ENCODE measurements at regions not wholly inside any gene's neighbourhood (a gene's known extent, or its start where the extent isn't known, plus 50 kb on each side); places are given as distances from the start of the nearest gene placed in this dataset.

DNA sequence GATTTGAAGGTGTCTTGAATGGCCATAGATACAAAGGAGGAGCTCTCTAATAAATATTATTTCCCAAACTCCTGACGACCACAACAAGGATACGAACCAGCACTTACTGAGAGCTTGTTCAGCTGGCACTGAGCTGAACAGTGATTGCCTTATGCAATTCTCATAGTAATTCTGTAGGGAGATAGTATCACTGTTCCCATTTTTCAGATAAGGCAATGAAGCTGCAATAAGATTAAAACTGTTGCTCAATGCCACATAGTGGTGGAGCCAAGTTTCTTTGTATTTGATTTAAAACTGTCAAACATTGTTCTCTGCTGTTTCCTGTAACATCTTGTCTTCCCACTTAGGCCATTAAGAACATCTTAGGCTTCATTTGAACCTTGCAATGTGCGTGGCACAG is 163.9 kb downstream of the RPLP1 start:
- TF ChIP-seq ZFX (IDR thresholded peaks at IDR 0.05; ENCODE audit: borderline replicate concordance), result no peak
- no peak for TF ChIP-seq CTCF (IDR thresholded peaks at IDR 0.05)

GRCh38 chr15:69617144-69617543 is 164.5 kb downstream of the RPLP1 start:
- H3K27ac ChIP-seq, result peak overlapping the region; percentile 68

More for the DNA sequence above, 163.9 kb downstream of the RPLP1 start:
- peak overlapping the region; percentile 68 for H3K27ac ChIP-seq

DNA sequence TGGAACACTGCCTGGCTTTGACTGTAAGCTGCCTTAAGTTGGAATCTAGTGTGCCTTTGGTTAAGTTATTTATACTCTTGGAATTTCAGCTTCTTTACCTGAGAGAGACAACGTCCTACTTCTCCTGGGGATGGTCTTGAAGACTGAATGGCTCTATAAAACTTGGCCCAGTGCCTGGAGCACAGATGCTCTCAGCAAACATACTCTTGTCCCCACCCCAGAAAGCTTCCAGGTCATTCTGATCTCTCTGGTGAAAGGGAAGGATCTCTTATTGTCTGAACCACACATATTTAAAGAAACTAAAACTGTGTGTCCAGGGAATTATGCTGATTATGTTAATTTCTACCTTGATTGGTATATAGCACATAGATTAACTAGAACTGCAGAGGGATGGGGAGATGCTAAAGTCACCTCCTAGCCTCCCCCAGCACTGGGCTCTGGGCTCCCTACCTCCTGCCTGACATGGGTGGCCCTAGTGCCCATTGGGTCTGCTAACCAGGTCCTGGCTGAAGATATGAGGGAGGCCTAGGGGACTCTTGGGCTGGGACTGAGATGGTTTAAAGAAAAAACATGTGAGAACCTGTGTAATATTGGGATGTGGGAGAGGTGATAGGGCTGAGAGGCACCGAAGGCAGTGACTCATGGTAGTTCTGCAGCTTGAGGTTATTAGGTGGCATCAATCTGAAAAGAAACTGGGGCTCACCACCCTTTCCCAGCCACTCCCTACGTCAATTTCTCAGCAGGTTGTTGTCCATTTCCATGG is 171.0 kb downstream of the RPLP1 start:
- H3K27ac ChIP-seq, result no peak overlapping the region
- no peak for TF ChIP-seq CTCF (IDR thresholded peaks at IDR 0.05)
- TF ChIP-seq ZFX (IDR thresholded peaks at IDR 0.05; ENCODE audit: borderline replicate concordance), result no peak

DNA sequence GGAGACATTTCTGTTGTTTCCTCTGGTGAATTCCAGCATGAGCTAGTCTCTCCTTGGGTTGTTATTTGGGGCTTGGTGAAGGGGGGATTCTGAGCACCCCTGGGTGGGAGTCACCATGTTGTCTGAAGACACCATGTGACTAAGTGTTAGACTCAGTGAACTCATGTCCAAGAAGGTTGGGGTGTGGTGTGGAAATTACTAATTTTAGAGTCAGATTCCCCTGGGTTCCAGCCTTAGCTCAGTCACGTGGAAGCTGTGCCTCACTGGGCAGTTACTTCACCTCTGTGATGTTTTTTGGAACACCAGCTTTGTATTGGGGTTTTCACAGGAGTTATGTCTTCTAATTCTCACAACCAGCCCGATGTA is 171.5 kb downstream of the RPLP1 start:
- no peak overlapping the region for H3K27ac ChIP-seq
- TF ChIP-seq CTCF (IDR thresholded peaks at IDR 0.05) (no peak), ZFX (IDR thresholded peaks at IDR 0.05; ENCODE audit: borderline replicate concordance) (no peak)

- TF ChIP-seq ZFX (IDR thresholded peaks at IDR 0.05; ENCODE audit: borderline replicate concordance) (no peak), CTCF (IDR thresholded peaks at IDR 0.05) (no peak)
Observed at GRCh38 chr15:69624816-69625215, 172.2 kb downstream of the RPLP1 start.

GRCh38 chr15:69625328-69625727 is 172.7 kb downstream of the RPLP1 start:
- H3K27ac ChIP-seq, result no peak overlapping the region

More at GRCh38 chr15:69624816-69625215, 172.2 kb downstream of the RPLP1 start:
- H3K27ac ChIP-seq, result no peak overlapping the region

More at GRCh38 chr15:69625328-69625727, 172.7 kb downstream of the RPLP1 start:
- TF ChIP-seq CTCF (IDR thresholded peaks at IDR 0.05) (no peak), ZFX (IDR thresholded peaks at IDR 0.05; ENCODE audit: borderline replicate concordance) (no peak)

Data from 22Rv1 (cell line).